NCI-H446 (cell line): ENCODE measurements at regions not wholly inside any gene's neighbourhood (a gene's known extent, or its start where the extent isn't known, plus 50 kb on each side); places are given as distances from the start of the nearest gene placed in this dataset.
A peak's percentile ranks its signal among the peaks of the same experiment; 100 is the strongest.

Experiments
- DNase-seq, 2 experiments: peaks; one replicate each; lab custom pipeline; 2025; lab: John Stamatoyannopoulos, UW

- no peak for DNase-seq
These were observed 645.1 kb downstream of the CDH18 start for GRCh38 chr5:19342942-19343341.

DNA sequence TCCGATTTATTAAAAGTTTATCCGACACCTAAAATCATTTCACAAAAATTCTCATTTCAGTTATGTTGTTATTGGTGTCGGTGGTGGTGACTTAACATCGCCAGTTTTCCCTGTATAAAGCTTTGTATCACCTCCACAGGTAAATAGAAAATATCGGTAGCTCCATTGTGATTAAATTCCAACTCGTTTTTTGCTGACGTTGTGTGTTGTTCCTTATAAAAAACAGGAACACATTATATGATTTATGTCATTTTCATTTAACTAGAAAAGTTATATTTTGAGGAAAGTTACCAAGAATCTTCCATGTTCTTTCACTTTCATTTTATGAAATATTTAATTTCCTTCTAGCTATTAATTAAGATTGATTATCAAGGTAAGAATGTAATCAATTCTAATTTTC lies 635.9 kb downstream of the CDH18 start:
- no peak for DNase-seq

DNA sequence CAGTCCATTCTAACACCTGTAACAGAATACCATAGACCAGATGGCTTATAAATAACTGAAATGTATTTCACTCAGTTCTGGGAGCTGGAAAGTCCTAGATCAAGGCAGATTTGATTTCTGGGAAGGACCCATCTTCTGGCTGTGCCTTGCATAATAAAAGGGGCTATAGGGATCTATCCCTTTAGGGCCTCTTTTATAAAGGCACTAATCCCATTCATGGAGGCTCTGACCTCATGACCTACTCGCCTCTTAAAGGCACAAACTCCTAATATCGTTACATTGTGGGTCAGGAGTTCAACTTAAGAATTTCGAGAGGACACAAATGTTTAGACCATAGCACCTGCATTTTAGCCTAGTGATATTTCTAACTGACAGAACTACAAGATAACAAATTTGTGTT lies 619.0 kb downstream of the CDH18 start:
- no peak for DNase-seq

GRCh38 chr5:19369561-19369960 lies 618.4 kb downstream of the CDH18 start:
- DNase-seq, result no peak

DNA sequence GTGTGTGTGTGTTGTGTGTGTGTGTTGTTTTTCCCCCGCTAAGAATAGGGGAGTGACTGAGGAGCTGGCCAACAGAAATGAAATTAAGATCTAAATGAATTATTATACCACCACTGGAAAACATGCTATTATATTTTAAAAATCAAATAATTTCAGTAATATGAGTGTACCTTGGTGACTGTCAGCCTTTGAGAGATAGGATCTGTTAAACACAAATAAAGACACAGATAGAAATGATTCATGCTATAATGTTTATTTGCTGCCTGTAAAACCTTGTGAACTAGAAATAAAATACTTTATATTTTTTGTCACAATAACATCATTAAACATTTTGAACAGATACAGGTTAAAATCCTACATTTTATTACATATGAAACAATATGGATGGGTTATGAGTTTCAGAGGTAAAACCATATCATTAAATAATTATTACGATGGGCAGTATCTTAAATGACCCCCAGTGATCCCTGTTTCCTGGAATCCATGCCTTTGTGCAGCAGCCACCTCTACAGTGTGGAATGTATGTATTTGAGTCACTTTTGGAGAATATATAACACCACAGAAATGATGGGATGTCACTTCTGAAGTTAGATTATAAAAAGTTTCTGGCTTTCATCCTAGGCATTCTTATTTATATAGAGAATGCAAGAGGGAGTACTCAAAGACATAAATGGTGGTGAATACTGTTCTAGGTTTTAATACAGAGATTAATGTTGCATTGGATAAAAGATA lies 617.2 kb downstream of the CDH18 start:
- DNase-seq, result no peak

DNA sequence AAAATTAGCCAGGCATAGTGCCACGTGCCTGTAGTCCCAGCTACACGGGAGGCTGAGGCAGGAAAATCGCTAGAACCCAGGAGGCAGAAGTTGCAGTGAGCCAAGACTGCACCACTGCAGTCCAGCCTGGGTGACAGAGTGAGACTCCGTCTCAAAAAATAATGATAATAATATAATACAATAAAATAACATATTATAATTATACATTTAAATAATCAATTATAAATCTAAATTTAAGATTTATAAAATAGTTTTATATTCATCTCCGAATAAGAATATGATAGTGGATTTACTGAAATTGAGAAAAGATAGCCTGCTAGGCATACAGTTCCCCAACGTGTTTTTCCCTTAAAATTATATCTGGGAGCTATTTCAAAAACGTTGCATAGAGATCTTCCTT lies 599.6 kb downstream of the CDH18 start:
- no peak for DNase-seq

- DNase-seq, result no peak
These were observed 587.0 kb downstream of the CDH18 start for GRCh38 chr5:19401032-19401431.

GRCh38 chr5:19406576-19407365 lies 581.2 kb downstream of the CDH18 start:
- DNase-seq, result peak; percentile 57 to 87

- DNase-seq, result no peak
These were observed 579.9 kb downstream of the CDH18 start for GRCh38 chr5:19408149-19408548.

DNA sequence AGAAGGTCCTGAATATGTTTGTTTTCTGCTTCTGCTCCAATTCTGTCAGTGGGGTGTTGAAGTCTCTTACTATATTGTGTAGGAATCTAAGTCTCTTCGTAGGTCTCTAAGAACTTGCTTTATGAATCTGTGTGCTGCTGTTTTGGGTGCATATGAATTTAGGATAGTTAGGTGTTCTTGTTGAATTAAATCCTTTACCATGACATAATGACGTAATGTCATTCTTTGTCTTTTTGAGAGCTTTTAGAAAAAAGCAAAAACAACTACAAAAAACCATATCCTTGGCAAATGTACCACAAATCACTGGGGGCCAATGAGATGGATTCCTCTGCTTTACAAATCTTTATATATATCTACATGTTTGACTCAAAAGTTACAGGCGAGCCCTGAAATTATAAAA lies 576.1 kb downstream of the CDH18 start:
- DNase-seq, result no peak
